Activated T-cell treated with anti-CD3 and anti-CD28 coated beads for 1 hour (primary cell): ENCODE measurements at regions not wholly inside any gene's neighbourhood (a gene's known extent, or its start where the extent isn't known, plus 50 kb on each side); places are given as distances from the start of the nearest gene placed in this dataset.

Experiments
- DNase-seq: peaks from one replicate; pipeline ENCODE4 v3.0.0-alpha.2; 2020; ENCODE audit warnings: low read depth

DNA sequence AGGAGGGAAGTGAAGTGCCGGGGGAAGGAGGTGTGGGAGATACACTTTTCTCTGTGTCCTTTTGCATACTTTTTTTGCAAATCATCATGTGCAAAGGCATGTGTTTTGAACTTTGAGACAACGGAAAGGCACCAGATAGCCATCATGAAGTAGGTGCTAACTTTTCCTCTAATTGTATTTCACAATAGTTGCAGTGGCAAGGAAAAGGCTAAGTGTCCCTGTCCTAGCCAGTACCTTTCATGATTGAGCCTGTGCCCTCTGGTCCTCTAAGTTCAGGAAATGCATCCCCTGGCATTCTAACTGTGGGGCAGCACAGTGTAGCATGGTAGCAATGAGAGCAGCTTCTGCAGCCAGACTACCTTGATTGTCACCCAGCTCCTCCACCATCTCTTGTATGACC is 186.2 kb downstream of the ADSS2 start:
- DNase-seq, result no peak

- no peak for DNase-seq
Observed at GRCh38 chr1:244269169-244269568, 182.5 kb downstream of the ADSS2 start.

GRCh38 chr1:244271004-244271403 is 180.7 kb downstream of the ADSS2 start:
- no peak for DNase-seq

DNA sequence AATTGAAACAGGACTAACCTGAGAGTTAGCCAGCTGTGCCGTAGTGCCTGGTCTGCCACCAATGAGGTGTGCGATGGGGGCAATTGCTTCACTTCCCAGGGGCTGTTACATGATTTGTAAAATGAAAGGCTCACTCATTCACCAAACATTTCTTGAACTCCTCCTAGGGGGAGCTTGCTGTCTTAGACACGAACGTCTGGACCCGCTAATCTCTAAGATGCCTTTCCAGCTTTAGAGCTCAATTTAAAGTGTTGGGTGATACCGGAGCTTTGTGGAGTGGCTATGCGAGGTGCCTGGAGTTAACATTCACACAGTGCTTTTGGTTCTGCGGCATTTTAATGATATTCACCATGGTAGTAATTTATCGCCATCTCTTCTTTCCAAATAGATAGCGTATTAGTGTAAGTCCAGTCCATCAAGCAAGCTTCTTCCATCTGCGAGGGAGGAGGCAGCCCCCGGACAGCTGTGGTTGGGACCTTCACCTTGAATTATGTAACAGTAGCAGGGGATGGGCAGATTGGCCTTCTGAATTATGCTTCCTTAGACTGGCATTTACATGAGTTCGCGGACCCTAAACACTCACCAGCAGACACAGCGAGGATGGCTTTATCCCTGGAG is 179.9 kb downstream of the ADSS2 start:
- no peak for DNase-seq

GRCh38 chr1:244272471-244273261 is 179.0 kb downstream of the ADSS2 start:
- DNase-seq, result peak; percentile 55

DNA sequence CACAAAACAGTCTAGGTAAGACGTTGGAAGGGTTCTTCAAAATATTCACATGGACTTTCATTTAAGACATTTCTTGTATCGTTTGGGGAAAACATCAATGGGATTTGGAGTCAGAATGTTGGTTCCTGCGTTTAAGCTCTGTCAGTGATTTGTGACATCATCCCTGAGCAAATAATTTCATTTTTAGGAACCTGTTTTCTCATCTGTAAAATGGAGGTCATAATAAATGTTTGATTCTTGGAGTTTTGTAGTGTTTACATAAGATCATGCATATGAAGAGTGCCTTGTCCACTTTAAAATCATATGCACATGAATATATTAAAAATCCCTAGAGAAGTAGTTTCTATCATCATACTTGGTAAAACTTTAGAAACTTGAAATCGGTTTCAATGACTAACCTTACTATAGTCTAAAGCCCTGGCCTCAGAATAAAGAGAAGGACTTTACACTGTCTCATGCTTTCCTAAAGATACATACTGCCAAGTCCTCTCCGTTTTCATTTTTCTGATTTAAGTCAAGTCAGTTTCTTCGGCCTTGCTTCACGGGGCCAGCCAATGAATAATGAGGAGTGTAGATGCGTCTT is 178.4 kb downstream of the ADSS2 start:
- no peak for DNase-seq

- no peak for DNase-seq
Observed at GRCh38 chr1:244273845-244274619, 177.7 kb downstream of the ADSS2 start.

DNA sequence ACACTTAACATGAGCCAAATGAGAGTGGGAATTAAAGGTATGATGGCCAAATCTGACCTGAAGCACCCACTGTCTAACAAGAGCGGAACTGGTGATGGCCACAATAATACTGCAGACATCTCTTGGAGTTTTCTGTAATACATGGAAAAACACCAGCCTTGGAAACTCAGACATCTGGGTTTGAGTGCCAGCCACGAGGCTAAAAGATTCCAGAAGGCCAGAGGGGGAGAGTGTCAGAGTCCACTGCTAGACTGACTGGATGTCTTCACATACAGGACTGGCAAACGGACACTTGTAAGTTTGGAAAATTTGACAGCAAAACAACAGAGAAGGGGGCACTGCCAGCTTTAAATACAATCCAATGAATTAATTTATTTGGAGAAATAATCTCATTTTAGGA is 175.1 kb downstream of the ADSS2 start:
- no peak for DNase-seq

- no peak for DNase-seq
Observed at GRCh38 chr1:244280201-244280600, 171.5 kb downstream of the ADSS2 start.

DNA sequence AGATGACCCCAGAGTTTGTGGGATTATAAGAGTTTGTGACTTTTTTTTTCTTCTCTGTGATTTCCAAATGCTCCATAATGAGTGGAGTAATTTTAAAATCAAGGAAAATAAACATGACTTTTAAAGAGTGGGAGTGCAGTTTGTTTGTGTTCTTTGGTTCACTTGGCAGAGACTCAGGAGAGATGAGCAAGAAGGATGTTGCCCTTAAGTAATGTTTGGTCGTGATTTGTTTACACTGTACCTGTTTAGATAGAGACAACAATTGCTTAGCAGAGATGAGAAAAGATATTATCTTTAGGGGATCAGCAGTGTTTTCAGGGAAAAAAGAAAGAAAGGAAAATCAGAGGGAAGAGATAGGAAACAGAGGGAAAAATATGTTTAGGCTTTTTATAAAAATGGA is 170.8 kb downstream of the ADSS2 start:
- no peak for DNase-seq

DNA sequence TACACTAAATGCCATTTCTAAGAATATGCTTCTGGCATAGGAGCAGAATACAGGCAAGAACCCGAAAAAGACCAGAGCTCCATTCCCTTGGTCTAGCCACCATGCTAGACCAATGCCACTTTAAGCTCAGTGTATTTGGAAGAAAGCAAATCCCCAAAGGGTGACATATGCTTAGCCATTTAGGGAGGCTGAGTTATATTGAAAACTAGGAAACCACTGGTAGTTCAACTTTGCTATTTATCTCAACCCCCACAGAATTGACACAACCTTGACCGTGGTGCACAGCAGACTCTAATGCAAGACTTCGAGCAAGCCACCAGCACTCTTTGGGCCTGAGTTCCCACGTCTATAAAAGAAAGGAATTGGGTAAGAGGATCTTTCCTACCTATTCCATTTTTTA is 167.9 kb downstream of the ADSS2 start:
- no peak for DNase-seq

DNA sequence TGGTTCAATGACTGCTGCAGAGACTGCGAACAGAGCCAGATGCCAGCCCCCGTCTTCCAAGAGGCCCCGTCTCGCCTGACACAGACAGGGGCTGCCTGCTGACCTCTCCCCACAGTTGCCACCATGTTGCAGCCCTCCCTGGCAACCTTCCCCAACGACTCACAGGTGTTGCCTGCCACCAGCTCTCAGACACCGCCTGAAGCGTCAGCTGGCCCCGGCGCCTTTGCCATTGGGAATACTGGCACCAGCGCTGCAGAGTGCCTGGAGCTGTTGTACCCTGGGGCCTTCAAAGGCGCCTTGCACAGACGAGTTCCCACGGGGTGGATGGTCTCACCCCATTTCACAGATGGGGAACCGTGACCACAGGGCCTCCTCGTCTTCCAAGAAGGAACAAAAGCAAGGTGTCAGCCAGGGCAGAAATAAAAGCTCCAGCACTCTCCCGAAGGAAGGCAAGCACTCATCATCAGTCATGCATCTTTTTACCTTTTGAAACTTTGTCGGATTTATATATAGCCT is 167.0 kb downstream of the ADSS2 start:
- DNase-seq, result no peak

DNA sequence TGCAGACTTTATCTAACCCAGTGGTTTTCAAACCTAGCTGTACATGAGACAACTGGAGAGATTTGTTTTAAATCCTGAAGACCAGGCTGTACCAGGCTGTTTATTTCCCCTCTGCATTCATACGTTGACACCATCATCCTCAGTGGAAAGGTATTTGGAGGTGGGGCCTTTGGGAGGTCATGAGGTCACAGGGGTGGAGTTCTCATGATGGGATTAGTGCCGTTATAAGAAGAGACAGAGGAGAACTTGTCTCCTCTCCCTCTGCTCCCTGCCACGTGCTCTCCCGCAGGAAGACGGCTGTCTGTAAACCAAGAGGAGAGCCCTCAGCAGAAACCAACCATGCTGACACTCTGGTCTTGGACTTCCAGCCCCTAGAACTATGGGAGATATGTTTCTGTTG is 165.4 kb downstream of the ADSS2 start:
- DNase-seq, result no peak

DNA sequence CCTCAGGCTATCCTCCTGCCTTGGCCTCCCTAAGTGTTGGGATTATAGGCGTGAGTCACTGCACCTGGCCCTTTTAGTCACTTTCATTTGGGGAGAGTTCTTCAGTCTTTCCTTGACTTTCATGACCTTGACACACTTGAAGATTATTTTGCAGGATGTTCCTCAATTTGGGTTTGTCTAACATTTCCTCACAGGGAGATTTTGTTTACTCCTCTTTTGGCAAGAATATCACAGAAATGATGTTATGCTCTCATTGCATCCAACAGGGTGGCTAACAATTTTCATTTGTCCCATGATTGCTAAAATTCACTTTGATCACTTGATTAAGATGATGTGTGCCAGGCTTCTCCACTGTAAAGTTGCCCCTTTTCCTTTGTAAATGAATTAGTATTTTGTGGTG is 164.0 kb downstream of the ADSS2 start:
- no peak for DNase-seq

GRCh38 chr1:244288663-244289062 is 163.0 kb downstream of the ADSS2 start:
- no peak for DNase-seq

DNA sequence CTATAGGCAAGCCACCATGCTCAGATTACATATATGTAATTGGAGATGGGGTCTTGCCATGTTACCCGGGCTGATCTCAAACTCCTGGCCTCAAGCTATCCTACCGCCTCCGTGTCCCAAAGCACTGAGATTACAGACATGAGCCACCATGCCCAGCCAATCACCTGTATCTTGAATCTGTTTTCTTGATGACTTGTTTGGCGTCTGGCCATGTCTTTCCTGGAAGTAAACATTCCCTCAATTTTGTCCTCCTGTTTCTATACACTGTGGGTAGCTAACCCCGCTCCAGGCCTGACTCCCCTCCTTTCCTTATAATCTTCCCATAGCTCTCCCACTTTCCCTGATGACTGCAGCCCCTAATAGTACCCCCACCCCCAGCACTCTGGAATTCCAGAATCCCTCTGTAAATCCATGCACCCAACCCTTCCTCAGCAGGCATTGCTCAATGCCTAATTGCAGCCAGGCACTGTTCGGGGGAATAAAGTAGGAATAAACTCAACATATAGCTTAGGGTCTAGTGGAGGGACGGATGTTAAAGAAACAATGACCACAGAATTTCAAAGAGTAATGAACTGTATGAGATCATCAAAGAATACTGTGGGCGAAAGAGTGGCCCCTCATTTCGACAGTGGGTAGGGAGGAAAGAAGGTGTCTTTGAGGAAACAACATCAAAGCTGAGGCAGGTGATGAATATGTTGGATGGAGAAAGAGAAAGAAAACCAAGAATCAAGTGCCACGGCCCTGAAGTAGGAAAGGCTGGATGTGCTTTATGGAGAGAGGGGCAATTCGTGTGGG is 161.5 kb downstream of the ADSS2 start:
- no peak for DNase-seq

DNA sequence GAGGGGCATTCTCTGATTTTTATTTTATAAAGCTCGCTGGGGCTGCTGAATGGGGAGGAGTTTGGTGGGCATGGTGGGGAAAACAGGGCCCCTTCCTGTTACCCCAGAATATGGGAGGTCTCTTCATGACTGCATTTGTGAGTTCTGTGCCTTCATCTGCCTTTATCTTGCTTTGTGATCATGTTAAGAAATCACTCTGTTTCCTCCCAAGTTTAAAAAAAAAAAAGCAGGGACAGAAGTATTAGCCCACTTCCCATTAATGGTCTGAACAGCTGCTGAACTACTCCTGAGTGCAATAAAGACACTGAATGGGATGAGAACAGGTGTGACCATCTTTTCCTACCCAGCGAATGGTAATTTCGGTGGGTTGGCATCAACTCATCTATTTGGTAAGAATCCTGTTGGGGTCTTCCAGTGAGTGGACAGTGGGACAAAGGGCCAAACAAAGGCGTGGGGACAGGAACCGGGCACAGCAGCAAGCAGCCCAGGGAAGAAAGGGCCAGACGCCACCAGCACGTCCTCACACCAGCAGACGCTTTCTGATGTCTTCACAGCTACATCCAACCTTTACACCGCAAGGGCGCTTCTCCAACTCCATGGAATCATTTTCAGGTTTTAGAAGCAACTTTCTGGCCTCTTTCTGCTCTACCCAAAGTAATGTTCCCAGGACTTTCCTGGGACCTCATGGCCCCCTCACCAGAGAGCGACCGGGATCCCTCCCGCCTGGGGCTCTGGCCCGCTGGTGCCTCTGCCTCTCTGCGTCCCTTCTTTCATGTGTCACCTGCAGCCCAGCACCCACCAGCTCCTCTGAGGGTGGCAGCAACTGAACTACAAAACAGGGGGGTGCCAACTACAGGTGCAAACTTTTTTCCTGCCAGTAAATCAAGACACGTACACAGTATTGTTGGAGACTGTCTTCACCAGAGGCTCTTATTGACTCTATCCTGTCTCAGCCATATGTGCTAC is 160.2 kb downstream of the ADSS2 start:
- DNase-seq, result no peak

GRCh38 chr1:244294599-244295224 is 157.0 kb downstream of the ADSS2 start:
- no peak for DNase-seq

DNA sequence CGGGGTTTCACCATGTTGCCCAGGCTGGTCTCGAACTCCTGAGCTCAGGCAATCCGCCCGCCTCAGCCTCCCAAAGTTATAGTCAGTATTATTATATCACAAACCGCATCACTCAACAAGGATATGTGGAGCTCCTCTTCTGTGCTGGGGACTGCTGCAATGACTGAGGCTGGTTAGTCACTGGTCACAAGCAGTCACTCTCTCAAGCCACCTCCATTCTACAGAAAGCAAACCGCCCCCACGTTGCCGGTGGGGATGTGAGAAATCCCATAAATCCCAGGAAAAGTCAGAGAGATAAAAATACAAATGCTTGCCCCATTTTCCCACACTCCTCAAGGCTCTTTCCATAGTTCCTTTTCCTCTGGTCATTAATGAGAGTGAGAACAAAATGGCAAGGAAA is 155.7 kb downstream of the ADSS2 start:
- DNase-seq, result no peak

DNA sequence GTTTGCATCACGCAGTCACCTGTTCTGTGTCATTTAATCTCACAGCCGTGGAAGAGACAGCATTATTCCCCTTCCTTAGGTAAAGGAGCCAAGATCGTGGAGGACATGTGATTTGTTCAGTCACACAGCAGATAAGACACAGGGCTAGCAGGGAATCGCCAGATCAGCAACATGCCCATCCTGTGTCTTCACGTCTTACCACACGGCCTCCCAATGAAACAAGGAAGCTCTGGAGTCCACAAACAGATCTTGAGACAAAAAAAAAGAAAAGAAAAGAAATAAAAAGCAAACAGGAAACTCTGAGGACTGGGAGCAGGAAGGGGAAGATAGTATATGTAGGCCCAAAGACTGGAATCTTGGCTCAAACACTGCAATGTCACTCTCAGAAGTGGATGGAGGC is 155.3 kb downstream of the ADSS2 start:
- DNase-seq, result no peak
